ENCODE measurements at regions not wholly inside any gene's neighbourhood (a gene's known extent, or its start where the extent isn't known, plus 50 kb on each side); places are given as distances from the start of the nearest gene placed in this dataset.

DNA sequence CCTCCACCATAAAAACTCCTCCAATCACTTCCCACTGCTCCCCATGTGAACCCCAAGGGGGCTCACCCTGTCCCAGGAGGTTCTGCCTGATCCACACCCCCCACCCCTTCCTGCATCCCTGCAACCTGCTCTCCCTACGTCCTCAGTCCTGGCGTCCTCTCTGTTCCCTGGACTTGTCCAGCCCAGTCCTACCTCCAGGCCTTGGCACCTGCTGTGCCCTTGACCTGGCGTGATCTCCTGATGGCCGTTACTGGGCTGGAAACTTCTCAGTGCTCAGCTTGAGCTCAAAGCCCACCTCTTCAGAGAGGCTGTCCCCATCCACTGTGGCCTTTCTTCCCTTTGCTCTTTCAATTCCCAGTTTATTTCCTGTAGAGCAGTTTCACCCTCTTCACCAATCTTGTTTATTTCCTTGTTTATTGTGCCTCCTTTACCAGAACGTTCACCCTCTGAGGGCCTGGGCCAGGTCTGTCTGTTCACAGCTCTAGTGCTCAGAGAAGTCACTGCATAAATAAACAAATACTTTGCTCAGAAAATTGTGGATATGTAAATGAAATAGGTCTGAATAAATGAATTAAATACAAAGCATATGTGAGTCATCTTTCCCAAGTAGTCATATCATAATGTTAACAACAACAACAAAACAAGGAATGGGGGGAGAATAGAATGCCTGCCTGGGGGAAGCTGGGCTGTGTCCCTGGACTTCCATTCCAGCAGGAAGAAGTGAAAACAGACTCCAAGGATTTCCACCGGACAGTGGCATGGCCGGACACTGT, 175.7 kb upstream of the SULF2 start:
- no TSS peak for BruUV-seq (replicated peaks)
- in situ Hi-C loops (cut with MboI), result no loop called here
- H4K20me1 ChIP-seq (ENCODE audit: control insufficient read depth, insufficient read depth), result no peaks in the 10 kb centered on the region
- no peaks in the 10 kb centered on the region for H3K4me1 ChIP-seq (ENCODE audit: control insufficient read depth, insufficient read depth, low read length)
- SMC1A ChIA-PET (ENCODE audit: uncharacterized antibody, unreplicated experiment), result no interaction called here
- no peak overlapping the region for H3K9ac ChIP-seq (ENCODE audit: control insufficient read depth, insufficient read depth, low read length)
- no peaks in the 10 kb centered on the region for H3K27me3 ChIP-seq (replicated peaks in 1 of 2; ENCODE audit: control insufficient read depth in 2 of 2, insufficient read depth in 2 of 2, low read length in 1 of 2)
- RAD21 ChIA-PET (ENCODE audit: unreplicated experiment), result no interaction called here
- ATAC-seq (no peak), FAIRE-seq (no peak), DNase-seq (ENCODE audit: low read depth, low spot score) (no peak)
- H3K9me3 ChIP-seq (replicated peaks; ENCODE audit: control insufficient read depth, insufficient read depth, low read length), result no peaks in the 10 kb centered on the region
- CTCF ChIA-PET, result no interaction called here
- 22% methylated on average over 7 of the region's 7 CpGs for WGBS (ENCODE audit: insufficient coverage, insufficient replicate concordance, low lambda C conversion rate, missing lambda C conversion rate)
- no peak overlapping the region for H3K4me3 ChIP-seq
- H3K4me2 ChIP-seq (ENCODE audit: control insufficient read depth, insufficient read depth), result no peak overlapping the region
- H3K36me3 ChIP-seq (ENCODE audit: control insufficient read depth in 2 of 2, insufficient read depth in 2 of 2, low read length in 1 of 2), result no peaks in the 10 kb centered on the region
- POLR2A ChIA-PET, result no interaction called here
- no peak overlapping the region for H3K27ac ChIP-seq (ENCODE audit: control insufficient read depth, insufficient read depth)
- H3K79me2 ChIP-seq (ENCODE audit: control insufficient read depth, insufficient read depth, low read length), result no peaks in the 10 kb centered on the region
- intact Hi-C loops (cut with micrococcal nuclease; ENCODE audit: unreplicated experiment), result no loop called here
- TF ChIP-seq ZNF592 (IDR thresholded peaks at IDR 0.05) (no peak), KAT2A (conservative IDR thresholded peaks at IDR 0.05; ENCODE audit: control insufficient read depth, low read depth, low read length) (no peak), LARP7 (IDR thresholded peaks at IDR 0.05) (no peak), ZNF207 (IDR thresholded peaks at IDR 0.05; ENCODE audit: borderline replicate concordance) (no peak), NFYB (IDR thresholded peaks at IDR 0.05; ENCODE audit: insufficient read depth, low read depth, low read length) (no peak), SUZ12 (IDR thresholded peaks at IDR 0.05; ENCODE audit: unreplicated experiment) (no peak), ZNF217 (IDR thresholded peaks at IDR 0.05) (no peak), ATF2 (IDR thresholded peaks at IDR 0.05; ENCODE audit: low read length) (no peak), BACH1 (IDR thresholded peaks at IDR 0.05; ENCODE audit: borderline replicate concordance) (no peak), RFX5 (IDR thresholded peaks at IDR 0.05; ENCODE audit: low read depth, low read length) (no peak), EP300 (IDR thresholded peaks at IDR 0.05; ENCODE audit: borderline replicate concordance in 1 of 2, control insufficient read depth in 1 of 2, low read depth in 2 of 2, low read length in 2 of 2) (no peak)
- H2AFZ ChIP-seq (ENCODE audit: control insufficient read depth, low read depth, low read length), result no peak overlapping the region
